Umbilical cord (tissue), 1 donor: ENCODE measurements at regions not wholly inside any gene's neighbourhood (a gene's known extent, or its start where the extent isn't known, plus 50 kb on each side); places are given as distances from the start of the nearest gene placed in this dataset.
"Not testable (repeated sequence)": the region's sequence is repeated elsewhere in the genome, so short reads cannot be mapped to it uniquely, and the experiment has no call there.

Experiments
- DNase-seq: peaks from one replicate; pipeline ENCODE4 v3.0.0-alpha.2; 2015; ENCODE audit warnings: low spot score

GRCh38 chr12:46548605-46549071 lies 176.1 kb upstream of the SLC38A2 start:
- DNase-seq = no peak

GRCh38 chr12:46547421-46548354 lies 175.1 kb upstream of the SLC38A2 start:
- DNase-seq = no peak

- no peak for DNase-seq
These were observed 174.2 kb upstream of the SLC38A2 start for GRCh38 chr12:46546634-46547273.

- DNase-seq = not testable (repeated sequence)
These were observed 170.8 kb upstream of the SLC38A2 start for GRCh38 chr12:46543378-46543795.

- DNase-seq = no peak
These were observed 166.4 kb upstream of the SLC38A2 start for GRCh38 chr12:46538976-46539375.

GRCh38 chr12:46537387-46537955 lies 164.9 kb upstream of the SLC38A2 start:
- no peak for DNase-seq

- not testable (repeated sequence) for DNase-seq
These were observed 163.7 kb upstream of the SLC38A2 start for GRCh38 chr12:46536316-46536715.

- DNase-seq = no peak
These were observed 163.3 kb upstream of the SLC38A2 start for GRCh38 chr12:46535907-46536306.

GRCh38 chr12:46535376-46535775 lies 162.8 kb upstream of the SLC38A2 start:
- DNase-seq = peak; percentile 85

GRCh38 chr12:46534327-46534840 lies 161.8 kb upstream of the SLC38A2 start:
- DNase-seq = peak; percentile 76

GRCh38 chr12:46533723-46534122 lies 161.2 kb upstream of the SLC38A2 start:
- DNase-seq = peak; percentile 47

GRCh38 chr12:46531804-46532203 lies 159.2 kb upstream of the SLC38A2 start:
- no peak for DNase-seq

GRCh38 chr12:46531059-46531785 lies 158.6 kb upstream of the SLC38A2 start:
- no peak for DNase-seq

GRCh38 chr12:46530373-46531056 lies 157.9 kb upstream of the SLC38A2 start:
- no peak for DNase-seq

GRCh38 chr12:46526233-46526632 lies 153.7 kb upstream of the SLC38A2 start:
- no peak for DNase-seq

- peak; percentile 98 for DNase-seq
These were observed 152.2 kb upstream of the SLC38A2 start for GRCh38 chr12:46524778-46525177.

- peak; percentile 59 for DNase-seq
These were observed 151.5 kb upstream of the SLC38A2 start for GRCh38 chr12:46523863-46524770.

GRCh38 chr12:46523446-46523845 lies 150.9 kb upstream of the SLC38A2 start:
- no peak for DNase-seq

- peak; percentile 60 for DNase-seq
These were observed 149.5 kb upstream of the SLC38A2 start for GRCh38 chr12:46522071-46522470.

- no peak for DNase-seq
These were observed 148.6 kb upstream of the SLC38A2 start for GRCh38 chr12:46521145-46521544.
